Breast epithelium (tissue), 4 donors: ENCODE measurements at regions not wholly inside any gene's neighbourhood (a gene's known extent, or its start where the extent isn't known, plus 50 kb on each side); places are given as distances from the start of the nearest gene placed in this dataset.

Experiments
- DNase-seq, 2 donors: peaks; one replicate each; pipeline ENCODE4 v3.0.0-alpha.2; 2019; ENCODE audit warnings: low spot score in 2 of 2
- H3K27ac ChIP-seq, 2 donors: fragments of 200-600 bp; sonication (generic) in 1 of 2; one replicate each; pipeline ENCODE4 v1.5.1; 2016 to 2019; ENCODE audit warnings: mild to moderate bottlenecking in 1 of 2
- H3K27me3 ChIP-seq, 2 donors: fragments of 200-600 bp; sonication (generic) in 1 of 2; one replicate each; pipeline versions ENCODE4 v1.5.1 to v1.6.0; 2017 to 2019; ENCODE audit warnings: control low read depth in 1 of 2, mild to moderate bottlenecking in 1 of 2
- H3K36me3 ChIP-seq: fragments of 200-600 bp; one replicate; pipeline ENCODE4 v1.5.1; 2019
- H3K4me1 ChIP-seq, 2 donors: fragments of 200-600 bp; sonication (generic); one replicate each; pipeline ENCODE4 v1.5.1; 2016 to 2019; ENCODE audit warnings: control low read depth in 1 of 2
- H3K4me3 ChIP-seq, 3 donors: fragments of 200-600 bp; sonication (generic); 1 replicate in 2 of 3; 2 replicates in 1 of 3; pipeline ENCODE4 v1.5.1; 2016 to 2019; ENCODE audit warnings: mild to moderate bottlenecking in 3 of 3, moderate library complexity in 2 of 3
- H3K9me3 ChIP-seq, 2 donors: fragments of 200-600 bp; sonication (generic) in 1 of 2; one replicate each; pipeline ENCODE4 v1.5.1; 2016 to 2019; ENCODE audit warnings: control low read depth in 1 of 2
- CTCF ChIP-seq, 3 donors: fragments of 450-650 bp; IDR thresholded peaks; one replicate each; pipeline ENCODE4 v1.5.1; 2016 to 2017; ENCODE audit warnings: antibody characterized with exemption in 3 of 3, mild to moderate bottlenecking in 3 of 3, moderate library complexity in 3 of 3
- POLR2A ChIP-seq: fragments of 450-650 bp; IDR thresholded peaks from one replicate; pipeline ENCODE4 v1.6.1; 2016; ENCODE audit warnings: antibody characterized with exemption, mild to moderate bottlenecking, moderate library complexity
- POLR2AphosphoS5 ChIP-seq, 3 donors: sonication (generic); formaldehyde crosslinking; IDR thresholded peaks; one replicate each; pipeline ENCODE4 v1.6.1; 2017; ENCODE audit warnings: antibody characterized with exemption in 3 of 3
- intact Hi-C: fragments of 100-400 bp; cut with DNase I; formaldehyde crosslinking; loops from one replicate; pipeline ENCODE4 v1.15.1; 2023; ENCODE audit warnings: low total_unique reads

GRCh38 chr4:100109921-100110320 is 80.3 kb downstream of the DDIT4L start:
- TF ChIP-seq POLR2A (no peak), CTCF (IDR thresholded peaks at IDR 0.05) (no peak), POLR2AphosphoS5 (IDR thresholded peaks at IDR 0.05) (no peak)
- no peak for DNase-seq
- intact Hi-C loops: no loop called here
- no peaks in the 10 kb centered on the region for H3K27me3 ChIP-seq
- H3K9me3 ChIP-seq: no peaks in the 10 kb centered on the region
- no peak overlapping the region for H3K4me3 ChIP-seq
- no peaks in the 10 kb centered on the region for H3K36me3 ChIP-seq
- H3K4me1 ChIP-seq: no peaks in the 10 kb centered on the region
- H3K27ac ChIP-seq: no peak overlapping the region

- intact Hi-C loops: no loop called here
- TF ChIP-seq CTCF (IDR thresholded peaks at IDR 0.05) (no peak), POLR2A (no peak), POLR2AphosphoS5 (IDR thresholded peaks at IDR 0.05) (no peak)
These were observed 81.4 kb downstream of the DDIT4L start for GRCh38 chr4:100108869-100109268.

GRCh38 chr4:100106982-100107381 is 83.3 kb downstream of the DDIT4L start:
- no peak for TF ChIP-seq POLR2A
- no peak for TF ChIP-seq CTCF (IDR thresholded peaks at IDR 0.05)
- TF ChIP-seq POLR2AphosphoS5 (IDR thresholded peaks at IDR 0.05): no peak
- no peaks in the 10 kb centered on the region for H3K9me3 ChIP-seq
- H3K27ac ChIP-seq: no peak overlapping the region
- H3K36me3 ChIP-seq: no peaks in the 10 kb centered on the region
- no peak overlapping the region for H3K4me3 ChIP-seq
- intact Hi-C loops: no loop called here
- H3K27me3 ChIP-seq: no peaks in the 10 kb centered on the region
- DNase-seq: no peak
- H3K4me1 ChIP-seq: no peaks in the 10 kb centered on the region

More at GRCh38 chr4:100108869-100109268, 81.4 kb downstream of the DDIT4L start:
- Histone ChIP-seq H3K27me3 (no peaks in the 10 kb centered on the region), H3K9me3 (no peaks in the 10 kb centered on the region), H3K27ac (no peak overlapping the region), H3K4me1 (no peaks in the 10 kb centered on the region), H3K4me3 (no peak overlapping the region), H3K36me3 (no peaks in the 10 kb centered on the region)
- DNase-seq: no peak

- H3K27me3 ChIP-seq: no peaks in the 10 kb centered on the region
- no peaks in the 10 kb centered on the region for H3K9me3 ChIP-seq
- H3K36me3 ChIP-seq: no peaks in the 10 kb centered on the region
- H3K27ac ChIP-seq: no peak overlapping the region
- H3K4me3 ChIP-seq: no peak overlapping the region
- no peaks in the 10 kb centered on the region for H3K4me1 ChIP-seq
- no peak for DNase-seq
- TF ChIP-seq POLR2AphosphoS5 (IDR thresholded peaks at IDR 0.05): no peak
- TF ChIP-seq CTCF (IDR thresholded peaks at IDR 0.05): no peak
- TF ChIP-seq POLR2A: no peak
- intact Hi-C loops: loop anchor here (5.0 kb wide), 1 partner anchor 1364 kb away; no protein-coding TSS in a partner anchor
These were observed 86.6 kb downstream of the DDIT4L start for GRCh38 chr4:100103671-100104070.

GRCh38 chr4:100100985-100101384 is 89.3 kb downstream of the DDIT4L start:
- Histone ChIP-seq H3K27me3 (no peaks in the 10 kb centered on the region), H3K9me3 (no peaks in the 10 kb centered on the region), H3K27ac (no peak overlapping the region), H3K4me1 (no peaks in the 10 kb centered on the region), H3K36me3 (no peaks in the 10 kb centered on the region), H3K4me3 (no peak overlapping the region)
- no peak for DNase-seq
- intact Hi-C loops: loop anchor here (5.0 kb wide), 1 partner anchor 1366 kb away; no protein-coding TSS in a partner anchor
- TF ChIP-seq POLR2AphosphoS5 (IDR thresholded peaks at IDR 0.05): no peak
- no peak for TF ChIP-seq CTCF (IDR thresholded peaks at IDR 0.05)
- TF ChIP-seq POLR2A: no peak
